ENCODE measurements at regions not wholly inside any gene's neighbourhood (a gene's known extent, or its start where the extent isn't known, plus 50 kb on each side); places are given as distances from the start of the nearest gene placed in this dataset.

- no peak overlapping the region for H3K4me3 ChIP-seq (ENCODE audit: extremely low read depth, insufficient read depth, low read length, poor library complexity, severe bottlenecking)
- H3K9me3 ChIP-seq (ENCODE audit: control insufficient read depth, low read length) = no peaks in the 10 kb centered on the region
- no peak overlapping the region for H3K27ac ChIP-seq (ENCODE audit: low read depth, low read length, severe bottlenecking)
- H3K4me1 ChIP-seq (ENCODE audit: control insufficient read depth, insufficient read depth, low read length, poor library complexity, severe bottlenecking) = no peaks in the 10 kb centered on the region
- no CpG with 5 or more reads among the region's 1 CpG for WGBS, 2 experiments (ENCODE audit: insufficient coverage in 2 of 2)
- no peaks in the 10 kb centered on the region for H3K36me3 ChIP-seq (ENCODE audit: control insufficient read depth, insufficient read depth, low read length)
Observed at GRCh38 chr1:221071777-221072176, 192.5 kb downstream of the HLX start.

GRCh38 chr1:221072214-221072613 lies 193.0 kb downstream of the HLX start:
- H3K27ac ChIP-seq (ENCODE audit: low read depth, low read length, severe bottlenecking) = no peak overlapping the region
- no peaks in the 10 kb centered on the region for H3K36me3 ChIP-seq (ENCODE audit: control insufficient read depth, insufficient read depth, low read length)
- H3K4me3 ChIP-seq (ENCODE audit: extremely low read depth, insufficient read depth, low read length, poor library complexity, severe bottlenecking) = no peak overlapping the region
- no CpG with 5 or more reads among the region's 1 CpG for WGBS, 2 experiments (ENCODE audit: insufficient coverage in 2 of 2)
- H3K4me1 ChIP-seq (ENCODE audit: control insufficient read depth, insufficient read depth, low read length, poor library complexity, severe bottlenecking) = no peaks in the 10 kb centered on the region
- H3K9me3 ChIP-seq (ENCODE audit: control insufficient read depth, low read length) = no peaks in the 10 kb centered on the region

DNA sequence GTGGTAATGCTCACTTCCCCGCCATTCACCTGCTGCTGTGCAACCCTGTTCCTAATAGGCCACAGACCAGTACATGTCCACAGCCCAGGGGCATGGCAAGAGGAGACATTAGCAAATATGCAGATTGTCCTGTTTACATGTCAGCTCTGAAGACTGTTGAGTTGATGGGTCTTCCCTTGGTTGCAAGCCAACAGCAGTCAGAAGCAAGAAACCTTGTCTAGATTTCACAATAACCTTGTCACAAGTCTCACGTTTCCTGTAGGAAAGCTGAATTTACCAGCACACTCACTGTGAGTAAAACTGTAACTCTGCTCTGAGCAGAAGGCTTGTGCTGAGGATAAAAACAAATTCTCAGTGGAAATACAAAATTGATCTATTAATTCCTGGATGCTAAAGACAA lies 195.1 kb downstream of the HLX start:
- WGBS, 2 experiments (ENCODE audit: insufficient coverage in 2 of 2) = 83 to 100% methylated on average over 1 to 2 of the region's 2 CpGs
- H3K9me3 ChIP-seq (ENCODE audit: control insufficient read depth, low read length) = no peaks in the 10 kb centered on the region

DNA sequence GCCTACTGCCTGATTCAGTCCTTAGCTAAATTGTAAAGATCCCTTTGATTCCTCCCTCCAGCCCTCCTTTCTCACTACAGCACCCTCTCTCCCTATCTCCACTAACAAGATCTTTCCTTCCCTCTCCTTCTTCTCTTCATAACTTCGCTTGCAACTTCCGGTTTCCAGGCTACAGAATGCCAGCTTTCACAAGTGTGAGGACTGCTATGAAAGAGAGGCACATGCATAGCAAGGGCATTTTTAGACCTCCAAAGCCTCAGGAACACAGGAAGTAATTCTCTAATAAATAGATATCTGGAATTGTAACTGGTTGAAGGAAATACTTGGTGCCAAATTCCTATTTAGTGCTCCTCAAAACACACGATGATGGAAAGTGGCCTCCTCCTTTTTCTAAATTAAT lies 196.7 kb downstream of the HLX start:
- Histone ChIP-seq H3K36me3 (ENCODE audit: control insufficient read depth, insufficient read depth, low read length) (no peaks in the 10 kb centered on the region), H3K4me3 (ENCODE audit: extremely low read depth, insufficient read depth, low read length, poor library complexity, severe bottlenecking) (no peak overlapping the region), H3K4me1 (ENCODE audit: control insufficient read depth, insufficient read depth, low read length, poor library complexity, severe bottlenecking) (no peaks in the 10 kb centered on the region), H3K27ac (ENCODE audit: low read depth, low read length, severe bottlenecking) (no peak overlapping the region), H3K9me3 (ENCODE audit: control insufficient read depth, low read length) (no peaks in the 10 kb centered on the region)
- 20 to 86% methylated on average over 1 of the region's 3 CpGs for WGBS, 2 experiments (ENCODE audit: insufficient coverage in 2 of 2)

More for the DNA sequence above, 195.1 kb downstream of the HLX start:
- Histone ChIP-seq H3K27ac (ENCODE audit: low read depth, low read length, severe bottlenecking) (no peak overlapping the region), H3K4me1 (ENCODE audit: control insufficient read depth, insufficient read depth, low read length, poor library complexity, severe bottlenecking) (no peaks in the 10 kb centered on the region), H3K36me3 (ENCODE audit: control insufficient read depth, insufficient read depth, low read length) (no peaks in the 10 kb centered on the region), H3K4me3 (ENCODE audit: extremely low read depth, insufficient read depth, low read length, poor library complexity, severe bottlenecking) (no peak overlapping the region)

- Histone ChIP-seq H3K27ac (ENCODE audit: low read depth, low read length, severe bottlenecking) (no peak overlapping the region), H3K36me3 (ENCODE audit: control insufficient read depth, insufficient read depth, low read length) (no peaks in the 10 kb centered on the region), H3K4me3 (ENCODE audit: extremely low read depth, insufficient read depth, low read length, poor library complexity, severe bottlenecking) (no peak overlapping the region), H3K4me1 (ENCODE audit: control insufficient read depth, insufficient read depth, low read length, poor library complexity, severe bottlenecking) (no peaks in the 10 kb centered on the region), H3K9me3 (ENCODE audit: control insufficient read depth, low read length) (no peaks in the 10 kb centered on the region)
- WGBS, 2 experiments (ENCODE audit: insufficient coverage in 2 of 2) = 86 to 100% methylated on average over 2 of the region's 3 CpGs
Observed at GRCh38 chr1:221076391-221076811, 197.2 kb downstream of the HLX start.

DNA sequence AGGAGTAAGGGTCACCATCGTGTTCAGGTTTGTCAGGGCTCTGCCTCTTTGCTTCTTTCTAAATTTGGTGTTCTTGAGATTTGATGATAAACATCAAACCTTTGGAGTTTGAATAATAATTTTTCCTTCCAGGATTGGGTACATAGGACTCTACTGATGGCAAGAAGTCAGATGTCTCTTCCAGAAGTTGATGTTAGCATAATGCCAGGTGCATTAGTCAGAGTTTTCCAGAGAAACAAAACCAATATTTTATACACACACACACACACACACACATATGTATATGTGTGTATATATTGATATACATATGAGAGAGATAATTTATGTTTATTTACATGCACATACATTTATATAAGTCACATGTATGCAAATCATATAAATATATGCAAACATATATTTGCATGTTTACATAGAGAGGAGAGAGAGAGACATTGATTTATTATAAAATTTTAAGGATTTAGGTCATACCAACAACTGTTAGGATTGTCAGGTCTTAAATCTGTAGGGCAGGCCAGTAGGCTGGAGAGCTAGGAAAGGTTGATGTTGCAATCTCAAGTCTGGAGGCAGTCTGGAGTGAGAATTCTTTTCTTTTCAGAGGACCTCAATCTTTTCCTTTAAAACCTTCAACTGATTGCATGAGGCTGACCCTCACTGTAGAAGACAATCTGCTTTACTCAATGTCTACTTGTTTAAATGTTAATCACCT lies 199.2 kb downstream of the HLX start:
- 100% methylated on average over 1 of the region's 1 CpG; no CpG with 5 or more reads in 1 of the 2 experiments for WGBS, 2 experiments (ENCODE audit: insufficient coverage in 2 of 2)
- H3K4me3 ChIP-seq (ENCODE audit: extremely low read depth, insufficient read depth, low read length, poor library complexity, severe bottlenecking) = no peak overlapping the region
- no peak overlapping the region for H3K27ac ChIP-seq (ENCODE audit: low read depth, low read length, severe bottlenecking)
- H3K9me3 ChIP-seq (ENCODE audit: control insufficient read depth, low read length) = no peaks in the 10 kb centered on the region
- no peaks in the 10 kb centered on the region for H3K4me1 ChIP-seq (ENCODE audit: control insufficient read depth, insufficient read depth, low read length, poor library complexity, severe bottlenecking)
- no peaks in the 10 kb centered on the region for H3K36me3 ChIP-seq (ENCODE audit: control insufficient read depth, insufficient read depth, low read length)

- Histone ChIP-seq H3K9me3 (ENCODE audit: control insufficient read depth, low read length) (no peaks in the 10 kb centered on the region), H3K36me3 (ENCODE audit: control insufficient read depth, insufficient read depth, low read length) (no peaks in the 10 kb centered on the region), H3K4me3 (ENCODE audit: extremely low read depth, insufficient read depth, low read length, poor library complexity, severe bottlenecking) (no peak overlapping the region), H3K4me1 (ENCODE audit: control insufficient read depth, insufficient read depth, low read length, poor library complexity, severe bottlenecking) (no peaks in the 10 kb centered on the region), H3K27ac (ENCODE audit: low read depth, low read length, severe bottlenecking) (no peak overlapping the region)
- no CpG with 5 or more reads among the region's 1 CpG for WGBS, 2 experiments (ENCODE audit: insufficient coverage in 2 of 2)
Observed at GRCh38 chr1:221083902-221084301, 204.7 kb downstream of the HLX start.

GRCh38 chr1:221084681-221085080 lies 205.4 kb downstream of the HLX start:
- WGBS, 2 experiments (ENCODE audit: insufficient coverage in 2 of 2) = 73 to 95% methylated on average over 1 to 3 of the region's 4 CpGs
- no peaks in the 10 kb centered on the region for H3K4me1 ChIP-seq (ENCODE audit: control insufficient read depth, insufficient read depth, low read length, poor library complexity, severe bottlenecking)
- no peak overlapping the region for H3K27ac ChIP-seq (ENCODE audit: low read depth, low read length, severe bottlenecking)
- H3K9me3 ChIP-seq (ENCODE audit: control insufficient read depth, low read length) = no peaks in the 10 kb centered on the region
- H3K4me3 ChIP-seq (ENCODE audit: extremely low read depth, insufficient read depth, low read length, poor library complexity, severe bottlenecking) = no peak overlapping the region
- H3K36me3 ChIP-seq (ENCODE audit: control insufficient read depth, insufficient read depth, low read length) = no peaks in the 10 kb centered on the region

- WGBS, 2 experiments (ENCODE audit: insufficient coverage in 2 of 2) = 92 to 100% methylated on average over 1 to 2 of the region's 2 CpGs
- Histone ChIP-seq H3K4me1 (ENCODE audit: control insufficient read depth, insufficient read depth, low read length, poor library complexity, severe bottlenecking) (no peaks in the 10 kb centered on the region), H3K4me3 (ENCODE audit: extremely low read depth, insufficient read depth, low read length, poor library complexity, severe bottlenecking) (no peak overlapping the region), H3K27ac (ENCODE audit: low read depth, low read length, severe bottlenecking) (no peak overlapping the region), H3K9me3 (ENCODE audit: control insufficient read depth, low read length) (no peaks in the 10 kb centered on the region), H3K36me3 (ENCODE audit: control insufficient read depth, insufficient read depth, low read length) (no peaks in the 10 kb centered on the region)
Observed at GRCh38 chr1:221085701-221086375, 206.6 kb downstream of the HLX start.

DNA sequence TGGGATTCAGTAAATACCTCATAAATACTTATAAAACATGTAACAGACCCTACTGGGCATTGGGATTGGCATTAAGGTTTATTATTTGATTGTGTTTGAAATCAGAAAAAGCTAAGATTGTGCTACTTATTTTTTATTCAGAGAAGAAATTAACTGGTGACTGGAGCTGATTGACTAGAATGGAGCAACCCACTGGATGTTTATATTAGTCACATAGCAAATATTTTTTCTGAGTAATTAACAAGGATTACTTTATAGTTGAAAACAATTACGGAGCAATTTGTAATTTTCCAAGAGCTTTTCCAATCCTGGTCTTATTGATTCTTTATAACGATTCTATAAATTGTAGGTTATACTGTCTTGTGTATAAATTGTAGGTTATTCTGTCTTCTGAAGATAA lies 208.7 kb downstream of the HLX start:
- no CpG with 5 or more reads among the region's 2 CpGs for WGBS, 2 experiments (ENCODE audit: insufficient coverage in 2 of 2)
- Histone ChIP-seq H3K4me1 (ENCODE audit: control insufficient read depth, insufficient read depth, low read length, poor library complexity, severe bottlenecking) (no peaks in the 10 kb centered on the region), H3K9me3 (ENCODE audit: control insufficient read depth, low read length) (no peaks in the 10 kb centered on the region), H3K4me3 (ENCODE audit: extremely low read depth, insufficient read depth, low read length, poor library complexity, severe bottlenecking) (no peak overlapping the region), H3K36me3 (ENCODE audit: control insufficient read depth, insufficient read depth, low read length) (no peaks in the 10 kb centered on the region), H3K27ac (ENCODE audit: low read depth, low read length, severe bottlenecking) (no peak overlapping the region)

- Histone ChIP-seq H3K27ac (ENCODE audit: low read depth, low read length, severe bottlenecking) (no peak overlapping the region), H3K36me3 (ENCODE audit: control insufficient read depth, insufficient read depth, low read length) (no peaks in the 10 kb centered on the region), H3K9me3 (ENCODE audit: control insufficient read depth, low read length) (no peaks in the 10 kb centered on the region), H3K4me3 (ENCODE audit: extremely low read depth, insufficient read depth, low read length, poor library complexity, severe bottlenecking) (no peak overlapping the region), H3K4me1 (ENCODE audit: control insufficient read depth, insufficient read depth, low read length, poor library complexity, severe bottlenecking) (peaks cover under 1% of the 10 kb centered on the region)
- 97 to 100% methylated on average over 3 of the region's 3 CpGs for WGBS, 2 experiments (ENCODE audit: insufficient coverage in 2 of 2)
Observed at GRCh38 chr1:221089273-221089672, 210.0 kb downstream of the HLX start.

Measured in mesodermal cell (in vitro differentiated cells).